MM.1S (cell line): ENCODE measurements at regions not wholly inside any gene's neighbourhood (a gene's known extent, or its start where the extent isn't known, plus 50 kb on each side); places are given as distances from the start of the nearest gene placed in this dataset.

Experiments used
- DNase-seq: peaks from one replicate; pipeline ENCODE4 v3.0.0-alpha.2; 2015
- H2AFZ ChIP-seq: fragments of 300-600 bp; sonication (generic); 2 replicates; pipeline ENCODE4 v1.6.0; 2016; ENCODE audit warnings: antibody characterized with exemption, low read length
- H3F3A ChIP-seq: fragments of 300-600 bp; sonication (generic); 2 replicates; pipeline ENCODE4 v1.6.1; 2016; ENCODE audit warnings: mild to moderate bottlenecking, antibody characterized with exemption, low read length, moderate library complexity, mixed read lengths; ENCODE audit not compliant: insufficient read depth
- H3K27ac ChIP-seq: fragments of 300-600 bp; sonication (generic); 2 replicates; pipeline ENCODE4 v1.5.1; 2016; ENCODE audit warnings: mild to moderate bottlenecking, low read length
- H3K27me3 ChIP-seq: fragments of 300-600 bp; sonication (generic); replicated peaks from 2 replicates; pipeline ENCODE4 v1.6.0; 2016; ENCODE audit warnings: low read length; ENCODE audit not compliant: insufficient read depth
- H3K36me3 ChIP-seq: fragments of 300-600 bp; sonication (generic); replicated peaks from 2 replicates; pipeline ENCODE4 v1.6.1; 2016; ENCODE audit warnings: mild to moderate bottlenecking, low read length, mixed read lengths; ENCODE audit not compliant: insufficient read depth
- H3K4me1 ChIP-seq: fragments of 300-600 bp; sonication (generic); 2 replicates; pipeline ENCODE4 v1.6.1; 2016; ENCODE audit warnings: low read length, mixed read lengths
- H3K4me2 ChIP-seq: fragments of 300-600 bp; sonication (generic); 2 replicates; pipeline ENCODE4 v1.6.0; 2016; ENCODE audit warnings: low read depth, low read length
- H3K4me3 ChIP-seq: fragments of 300-600 bp; sonication (generic); 2 replicates; pipeline ENCODE4 v1.5.1; 2016; ENCODE audit warnings: low read length, mixed read lengths
- H3K79me2 ChIP-seq: fragments of 300-600 bp; sonication (generic); 2 replicates; pipeline ENCODE4 v1.6.1; 2016; ENCODE audit warnings: mixed run types, low read length, mixed read lengths
- H3K9ac ChIP-seq: fragments of 300-600 bp; sonication (generic); 2 replicates; pipeline ENCODE4 v1.6.1; 2016; ENCODE audit warnings: low read length, mixed read lengths
- H3K9me2 ChIP-seq: fragments of 300-600 bp; sonication (generic); replicated peaks from 2 replicates; pipeline ENCODE4 v1.6.1; 2016; ENCODE audit warnings: mild to moderate bottlenecking, low read length, mixed read lengths; ENCODE audit not compliant: insufficient read depth
- H3K9me3 ChIP-seq: fragments of 300-600 bp; sonication (generic); replicated peaks from 2 replicates; pipeline ENCODE4 v1.6.1; 2016; ENCODE audit warnings: mild to moderate bottlenecking, low read length, mixed read lengths; ENCODE audit not compliant: insufficient read depth
- H4K20me1 ChIP-seq: fragments of 300-600 bp; sonication (generic); 2 replicates; pipeline ENCODE4 v1.6.1; 2016; ENCODE audit warnings: mild to moderate bottlenecking, low read length, moderate library complexity, mixed read lengths; ENCODE audit not compliant: insufficient read depth
- CTCF ChIP-seq: fragments of 300-600 bp; sonication (generic); IDR thresholded peaks from 2 replicates; pipeline ENCODE4 v1.5.1; 2016; ENCODE audit warnings: antibody characterized with exemption, low read length, mixed read lengths
- EZH2 ChIP-seq: fragments of 300-600 bp; sonication (generic); optimal IDR thresholded peaks from 2 replicates; pipeline ENCODE3; 2017; ENCODE audit warnings: low read depth, mild to moderate bottlenecking, antibody characterized with exemption, low read length, mixed read lengths
- EZH2phosphoT487 ChIP-seq: fragments of 300-600 bp; sonication (generic); IDR thresholded peaks from 2 replicates; pipeline ENCODE4 v1.6.1; 2018; ENCODE audit warnings: antibody characterized with exemption, low read length

GRCh38 chr21:27477296-27477695 lies 510.4 kb upstream of the ADAMTS5 start:
- Histone ChIP-seq H3K9ac (no peak overlapping the region), H3K27ac (no peak overlapping the region), H3F3A (no peaks in the 10 kb centered on the region; the same call in 1 of the 2 replicates), H3K9me2 (no peaks in the 10 kb centered on the region), H3K4me3 (no peak overlapping the region), H3K4me1 (peaks cover 11% of the 10 kb centered on the region), H2AFZ (no peak overlapping the region), H3K27me3 (no peaks in the 10 kb centered on the region), H3K9me3 (no peaks in the 10 kb centered on the region), H3K4me2 (no peak overlapping the region), H3K79me2 (no peaks in the 10 kb centered on the region), H4K20me1 (no peaks in the 10 kb centered on the region), H3K36me3 (no peaks in the 10 kb centered on the region)
- TF ChIP-seq CTCF (no peak), EZH2 (no peak), EZH2phosphoT487 (no peak)
- no peak for DNase-seq

DNA sequence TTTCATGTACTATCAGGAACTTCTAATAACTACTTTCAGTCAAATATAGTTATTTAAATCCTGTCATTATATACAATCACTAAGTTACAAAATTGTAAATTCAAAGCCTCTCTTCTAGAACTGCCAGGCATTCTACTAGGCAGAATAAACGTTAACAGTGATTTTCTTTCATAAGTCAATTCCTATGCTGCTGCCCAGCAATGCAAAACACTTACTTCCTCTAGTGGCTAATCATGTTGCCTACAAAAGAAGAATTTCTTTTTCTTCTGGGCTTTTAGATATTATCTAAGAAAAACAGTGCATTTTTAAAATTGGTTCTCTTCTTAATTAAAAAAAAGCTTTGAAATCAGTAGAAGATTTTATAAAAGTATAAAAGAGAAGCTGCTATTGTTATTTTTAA lies 509.8 kb upstream of the ADAMTS5 start:
- H3K4me3 ChIP-seq = no peak overlapping the region
- H3K27me3 ChIP-seq = no peaks in the 10 kb centered on the region
- no peaks in the 10 kb centered on the region for H4K20me1 ChIP-seq
- H3K4me2 ChIP-seq = no peak overlapping the region
- no peak overlapping the region for H2AFZ ChIP-seq
- no peaks in the 10 kb centered on the region for H3K79me2 ChIP-seq
- no peaks in the 10 kb centered on the region for H3K36me3 ChIP-seq
- H3K9ac ChIP-seq = no peak overlapping the region
- no peaks in the 10 kb centered on the region; the same call in 1 of the 2 replicates for H3F3A ChIP-seq
- no peak for TF ChIP-seq EZH2
- no peak for DNase-seq
- no peaks in the 10 kb centered on the region for H3K9me3 ChIP-seq
- H3K27ac ChIP-seq = no peak overlapping the region
- H3K9me2 ChIP-seq = no peaks in the 10 kb centered on the region
- peaks cover 11% of the 10 kb centered on the region for H3K4me1 ChIP-seq

DNA sequence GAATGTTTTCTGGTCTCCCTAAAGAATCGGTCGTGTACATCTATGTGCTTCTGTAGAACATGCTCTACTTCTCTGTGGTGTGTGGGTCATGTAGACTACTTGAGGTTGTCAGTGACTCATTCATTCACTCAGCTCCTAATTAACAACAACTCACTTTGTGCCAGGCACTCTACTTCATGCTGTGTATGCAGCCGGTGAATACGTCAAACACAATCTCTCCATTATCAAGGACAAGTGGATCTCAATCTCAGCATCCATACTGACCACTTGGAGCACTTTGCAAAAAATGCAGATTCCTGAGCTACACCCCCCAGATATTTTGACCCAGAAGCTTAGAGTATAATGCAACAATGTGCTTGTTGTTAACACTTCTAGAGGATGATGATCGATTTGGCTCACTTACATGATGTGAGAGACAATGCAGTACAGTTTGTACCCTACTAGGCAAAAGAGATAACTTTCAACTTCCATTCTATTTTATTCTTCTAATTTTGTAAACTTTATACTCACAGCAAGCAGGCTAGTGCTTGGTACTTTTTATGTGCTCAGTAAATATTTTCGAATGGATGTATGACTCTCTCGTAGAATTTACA lies 508.6 kb upstream of the ADAMTS5 start:
- H3K9me3 ChIP-seq = no peaks in the 10 kb centered on the region
- H3K36me3 ChIP-seq = no peaks in the 10 kb centered on the region
- no peak overlapping the region for H3K27ac ChIP-seq
- H4K20me1 ChIP-seq = no peaks in the 10 kb centered on the region
- no peaks in the 10 kb centered on the region for H3K27me3 ChIP-seq
- H3K4me2 ChIP-seq = no peak overlapping the region
- H3K79me2 ChIP-seq = no peaks in the 10 kb centered on the region
- H3K4me3 ChIP-seq = no peak overlapping the region
- H3K9ac ChIP-seq = no peak overlapping the region
- no peak overlapping the region for H2AFZ ChIP-seq
- peaks cover 3% of the 10 kb centered on the region; the same call in 1 of the 2 replicates for H3K4me1 ChIP-seq
- no peaks in the 10 kb centered on the region for H3K9me2 ChIP-seq
- DNase-seq = no peak
- TF ChIP-seq CTCF (no peak), EZH2phosphoT487 (no peak), EZH2 (no peak)
- no peaks in the 10 kb centered on the region for H3F3A ChIP-seq

- no peak for TF ChIP-seq EZH2
- no peak overlapping the region for H3K4me3 ChIP-seq
- H3K9me2 ChIP-seq = no peaks in the 10 kb centered on the region
- no peak overlapping the region for H3K9ac ChIP-seq
- H3K27me3 ChIP-seq = no peaks in the 10 kb centered on the region
- DNase-seq = no peak
- no peaks in the 10 kb centered on the region for H4K20me1 ChIP-seq
- no peaks in the 10 kb centered on the region for H3K4me1 ChIP-seq
- H3F3A ChIP-seq = no peaks in the 10 kb centered on the region
- H3K4me2 ChIP-seq = no peak overlapping the region
- H3K79me2 ChIP-seq = no peaks in the 10 kb centered on the region
- H2AFZ ChIP-seq = no peak overlapping the region
- no peaks in the 10 kb centered on the region for H3K9me3 ChIP-seq
- no peak overlapping the region for H3K27ac ChIP-seq
- no peaks in the 10 kb centered on the region for H3K36me3 ChIP-seq
Measured at GRCh38 chr21:27467366-27467765, 500.5 kb upstream of the ADAMTS5 start.
